Adrenal gland (tissue), 9 donors: ENCODE measurements at regions not wholly inside any gene's neighbourhood (a gene's known extent, or its start where the extent isn't known, plus 50 kb on each side); places are given as distances from the start of the nearest gene placed in this dataset.

Source experiments
- DNase-seq, 7 donors: peaks; one replicate each; pipeline ENCODE4 v3.0.0-alpha.2; 2019 to 2020
- H3K27ac ChIP-seq, 5 donors: fragments of 200-600 bp; sonication (generic) in 4 of 5; 1 replicate in 3 of 5; 2 replicates in 2 of 5; pipeline versions ENCODE4 v1.5.1 to v1.8.0; 2016 to 2020; ENCODE audit warnings: mild to moderate bottlenecking in 1 of 5
- H3K27me3 ChIP-seq: fragments of 200-600 bp; 2 replicates; pipeline ENCODE4 v1.8.0; 2021
- H3K36me3 ChIP-seq, 2 donors: fragments of 200-600 bp; replicated peaks in 1 of 2; 1 replicate in 1 of 2; 2 replicates in 1 of 2; pipeline versions ENCODE4 v1.5.1 to v1.8.0; 2018 to 2022
- H3K4me1 ChIP-seq, 2 donors: fragments of 200-600 bp; replicated peaks in 1 of 2; 1 replicate in 1 of 2; 2 replicates in 1 of 2; pipeline versions ENCODE4 v1.5.1 to v1.8.0; 2018 to 2021
- H3K4me3 ChIP-seq, 4 donors: fragments of 200-600 bp; sonication (generic) in 3 of 4; one replicate each; pipeline ENCODE4 v1.5.1; 2016 to 2018
- H3K9me3 ChIP-seq, 3 donors: fragments of 200-600 bp; sonication (generic) in 1 of 3; replicated peaks in 1 of 3; 1 replicate in 2 of 3; 2 replicates in 1 of 3; pipeline versions ENCODE4 v1.5.1 to v1.8.0; 2016 to 2021
- POLR2A ChIP-seq, 2 donors: fragments of 450-650 bp; IDR thresholded peaks; one replicate each; pipeline ENCODE4 v1.6.1; 2017; ENCODE audit warnings: antibody characterized with exemption in 2 of 2, mild to moderate bottlenecking in 2 of 2, moderate library complexity in 1 of 2
- WGBS, 4 donors: extraction: QIAGEN DNeasy Blood & Tissue Kit in 2 of 4; methylation state at CpG; one replicate each; pipeline versions ENCODE4 v1.1.5 to v1.1.7; 2013 to 2017; 5-methylcytosine and 5-hydroxymethylcytosine counted together
- intact Hi-C, 2 donors: fragments of 100-400 bp; cut with DNase I; formaldehyde crosslinking; loops; one replicate each; pipeline versions ENCODE4 v1.14.1 to v1.15.0; 2022 to 2023
- TF ChIP-seq, protein P1 (sequence below), 6 experiments: fragments of 450-650 bp in 4 of 6; fragments of 200-600 bp in 2 of 6; sonication (generic) in 1 of 6; IDR thresholded peaks; 1 replicate in 5 of 6; 2 replicates in 1 of 6; pipeline versions ENCODE4 v1.5.1 to v1.8.0; 2016 to 2021; ENCODE audit warnings: antibody characterized with exemption in 6 of 6, mild to moderate bottlenecking in 2 of 6, moderate library complexity in 1 of 6
- donor health status: healthy with polysubstance abuse.
- donor health status: Bipolar disorder and iron deficiency.
- donor health status: DM: yes; HTN: yes; CAD: no.
- donor health status: DM: no; HTN: no; CAD: no.
- donor health status: DM: no; HTN: no; CAD: no.

DNA sequence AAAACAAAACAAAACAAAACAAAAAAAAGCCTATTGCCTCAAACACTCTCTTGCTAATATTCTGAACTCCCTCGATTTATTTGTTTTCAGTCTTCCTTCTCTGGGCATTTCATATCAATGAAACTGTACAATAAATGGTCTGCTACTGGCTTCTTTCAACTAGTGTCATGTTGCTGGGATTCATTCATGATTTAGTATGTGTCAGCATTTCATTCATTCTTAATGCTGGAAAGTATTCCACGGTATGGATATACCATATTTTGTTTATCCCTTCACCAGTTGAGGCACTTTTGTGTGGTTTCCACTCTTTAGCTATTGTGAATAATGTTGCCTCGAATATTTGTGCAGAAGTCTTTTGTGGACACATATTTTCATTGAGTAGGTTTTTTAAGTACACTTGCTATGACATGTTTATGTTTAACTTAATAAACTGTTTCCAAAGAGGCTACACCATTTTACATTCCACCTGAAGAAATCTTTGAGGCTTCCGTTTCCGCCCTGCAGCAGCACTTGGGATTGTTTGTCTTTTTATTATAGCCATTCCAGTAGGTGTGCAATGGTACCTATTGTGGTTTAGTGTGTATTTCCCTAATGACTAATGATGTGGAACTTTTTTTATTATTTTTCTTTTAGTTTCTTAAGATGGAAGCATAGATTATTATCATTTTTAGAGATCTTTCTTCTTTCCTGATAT is 543.6 kb upstream of the SOX11 start:
- no peak overlapping the region for H3K4me3 ChIP-seq
- no peaks in the 10 kb centered on the region for H3K36me3 ChIP-seq
- no peaks in the 10 kb centered on the region for H3K4me1 ChIP-seq
- TF ChIP-seq, protein P1, sequence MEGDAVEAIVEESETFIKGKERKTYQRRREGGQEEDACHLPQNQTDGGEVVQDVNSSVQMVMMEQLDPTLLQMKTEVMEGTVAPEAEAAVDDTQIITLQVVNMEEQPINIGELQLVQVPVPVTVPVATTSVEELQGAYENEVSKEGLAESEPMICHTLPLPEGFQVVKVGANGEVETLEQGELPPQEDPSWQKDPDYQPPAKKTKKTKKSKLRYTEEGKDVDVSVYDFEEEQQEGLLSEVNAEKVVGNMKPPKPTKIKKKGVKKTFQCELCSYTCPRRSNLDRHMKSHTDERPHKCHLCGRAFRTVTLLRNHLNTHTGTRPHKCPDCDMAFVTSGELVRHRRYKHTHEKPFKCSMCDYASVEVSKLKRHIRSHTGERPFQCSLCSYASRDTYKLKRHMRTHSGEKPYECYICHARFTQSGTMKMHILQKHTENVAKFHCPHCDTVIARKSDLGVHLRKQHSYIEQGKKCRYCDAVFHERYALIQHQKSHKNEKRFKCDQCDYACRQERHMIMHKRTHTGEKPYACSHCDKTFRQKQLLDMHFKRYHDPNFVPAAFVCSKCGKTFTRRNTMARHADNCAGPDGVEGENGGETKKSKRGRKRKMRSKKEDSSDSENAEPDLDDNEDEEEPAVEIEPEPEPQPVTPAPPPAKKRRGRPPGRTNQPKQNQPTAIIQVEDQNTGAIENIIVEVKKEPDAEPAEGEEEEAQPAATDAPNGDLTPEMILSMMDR (IDR thresholded peaks at IDR 0.05), result no peak
- no peak for TF ChIP-seq POLR2A (IDR thresholded peaks at IDR 0.05)
- H3K27me3 ChIP-seq, result no peaks in the 10 kb centered on the region
- 73 to 85% (median 81%) methylated on average over 5 of the region's 5 CpGs for WGBS, 4 donors
- no peak overlapping the region for H3K27ac ChIP-seq
- intact Hi-C loops, result no loop called here
- H3K9me3 ChIP-seq, result no peaks in the 10 kb centered on the region
- no peak for DNase-seq

DNA sequence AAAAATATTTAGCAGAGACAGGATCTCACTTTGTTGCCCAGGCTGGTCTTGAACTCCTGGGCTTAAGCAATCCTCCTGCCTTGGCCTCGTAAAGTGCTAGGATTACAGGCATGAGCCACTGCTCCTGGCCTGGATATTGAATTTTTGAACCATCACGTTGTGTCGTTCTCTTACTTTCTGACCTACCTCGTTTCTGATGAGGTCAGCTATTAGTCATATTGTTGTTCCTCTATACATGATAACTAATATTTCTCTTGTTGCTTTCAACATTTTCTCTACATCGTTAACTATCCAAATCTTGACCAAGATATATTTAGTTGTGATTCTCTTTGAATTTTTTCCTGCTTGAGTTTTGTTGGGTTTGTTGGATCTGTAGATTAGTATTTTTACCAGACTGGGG is 541.3 kb upstream of the SOX11 start:
- no peaks in the 10 kb centered on the region for H3K27me3 ChIP-seq
- no peak for TF ChIP-seq POLR2A (IDR thresholded peaks at IDR 0.05)
- TF ChIP-seq, protein P1 (IDR thresholded peaks at IDR 0.05), result no peak
- no peaks in the 10 kb centered on the region for H3K9me3 ChIP-seq
- DNase-seq, result no peak
- intact Hi-C loops, result no loop called here
- no peaks in the 10 kb centered on the region for H3K36me3 ChIP-seq
- H3K4me1 ChIP-seq, result no peaks in the 10 kb centered on the region
- no peak overlapping the region for H3K27ac ChIP-seq
- H3K4me3 ChIP-seq, result no peak overlapping the region
- 77 to 84% (median 82%) methylated on average over 5 of the region's 5 CpGs for WGBS, 4 donors

DNA sequence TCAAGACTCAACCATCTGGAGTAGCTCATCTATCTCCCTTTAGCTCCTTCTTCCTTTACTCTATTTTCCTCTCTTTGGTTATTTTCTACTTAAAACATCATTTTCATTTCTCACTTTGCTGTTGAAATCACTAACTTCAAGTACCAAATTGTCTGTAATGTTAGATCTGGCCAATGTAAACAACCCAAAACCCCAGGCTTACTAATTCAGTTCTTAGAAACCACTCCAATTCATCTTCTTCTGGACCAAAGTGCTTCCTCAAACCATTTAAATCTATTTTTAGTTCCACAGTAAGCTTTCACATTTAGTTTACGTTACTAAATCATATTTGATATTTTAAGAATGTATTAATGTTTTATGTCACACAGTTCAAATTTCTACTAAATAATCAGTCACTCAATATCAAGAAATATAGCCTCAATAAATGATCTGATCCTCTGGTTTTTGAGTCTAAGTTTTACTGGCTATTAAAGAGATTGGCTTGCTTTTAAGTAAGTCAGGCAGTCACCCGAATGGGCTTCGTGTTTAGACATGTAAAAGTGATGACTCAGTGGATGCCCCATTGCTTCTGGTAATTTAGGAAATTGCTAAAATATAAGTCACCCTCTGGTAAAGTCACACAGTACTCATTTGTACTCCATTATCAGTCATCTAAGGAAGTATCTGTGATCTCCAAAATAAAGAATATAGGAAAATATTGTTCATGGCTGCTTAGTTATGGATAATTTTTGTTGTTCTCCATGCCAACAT is 527.2 kb upstream of the SOX11 start:
- Histone ChIP-seq H3K9me3 (no peaks in the 10 kb centered on the region), H3K27ac (no peak overlapping the region), H3K27me3 (no peaks in the 10 kb centered on the region), H3K4me1 (no peaks in the 10 kb centered on the region), H3K4me3 (no peak overlapping the region), H3K36me3 (no peaks in the 10 kb centered on the region)
- TF ChIP-seq, protein P1 (IDR thresholded peaks at IDR 0.05), result no peak
- TF ChIP-seq POLR2A (IDR thresholded peaks at IDR 0.05), result no peak
- intact Hi-C loops, result no loop called here
- no peak for DNase-seq
- 45 to 52% (median 48%) methylated on average over 3 of the region's 3 CpGs for WGBS, 4 donors

DNA sequence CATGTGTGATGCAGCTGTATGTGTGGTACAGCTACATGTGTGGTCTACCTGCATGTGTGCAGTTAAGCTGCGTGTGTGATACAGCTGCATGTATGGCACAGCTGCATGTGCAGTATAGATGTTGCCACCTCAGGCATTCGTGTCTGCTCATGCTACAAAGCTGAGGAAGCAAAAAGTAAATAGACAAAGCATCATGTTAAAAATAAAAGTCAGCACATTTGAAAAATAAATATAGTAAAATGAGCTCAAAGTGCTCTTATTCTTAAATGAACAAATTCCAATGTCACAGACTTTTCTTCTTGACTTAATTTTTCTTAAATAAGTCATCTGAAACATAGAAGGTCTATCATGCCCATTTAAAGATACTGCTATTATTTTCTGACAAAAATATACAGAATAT is 519.3 kb upstream of the SOX11 start:
- Histone ChIP-seq H3K36me3 (no peaks in the 10 kb centered on the region), H3K27me3 (no peaks in the 10 kb centered on the region), H3K9me3 (no peaks in the 10 kb centered on the region), H3K27ac (no peak overlapping the region), H3K4me1 (no peaks in the 10 kb centered on the region), H3K4me3 (no peak overlapping the region)
- intact Hi-C loops, result no loop called here
- TF ChIP-seq, protein P1 (IDR thresholded peaks at IDR 0.05), result no peak
- no peak for TF ChIP-seq POLR2A (IDR thresholded peaks at IDR 0.05)
- WGBS, 4 donors, result 68 to 73% (median 70%) methylated on average over 2 of the region's 2 CpGs
- DNase-seq, result no peak
